HepG2 (cell line): ENCODE measurements at regions not wholly inside any gene's neighbourhood (a gene's known extent, or its start where the extent isn't known, plus 50 kb on each side); places are given as distances from the start of the nearest gene placed in this dataset.

Source experiments
- ATAC-seq: fragments of 200-7000 bp; cut with Tn5 transposase; 3 replicates; pipeline ENCODE4 v1.9.1; 2020; ENCODE audit warnings: mild to moderate bottlenecking, moderate library complexity
- BruUV-seq: library from RNA; stranded (reverse); fragments of 400-500 nt; replicated peaks from 2 replicates; lab custom pipeline; 2021; lab: Mats Ljungman, UMichigan
- CTCF ChIA-PET: fragments of 300-600 bp; formaldehyde crosslinking; extraction: SDS; loops from one replicate; lab custom pipeline; 2021; ENCODE audit warnings: low total read pairs, inconsistent platforms, low intra/inter-chr PET ratio; lab: Yijun Ruan, JAX
- POLR2A ChIA-PET: fragments of 350-600 bp; sonication (Branson Sonifier 250); formaldehyde crosslinking; loops from one replicate; lab custom pipeline; 2020; ENCODE audit warnings: antibody characterized with exemption, inconsistent platforms; lab: Yijun Ruan, JAX
- DNase-seq: peaks from one replicate; pipeline ENCODE4 v3.0.0-alpha.2; 2015; ENCODE audit warnings: low spot score
- FAIRE-seq: peaks from 3 replicates; lab custom pipeline; 2011; peaks lifted over from hg19 to GRCh38; lab: Jason Lieb, UNC
- H2AFZ ChIP-seq: one replicate; pipeline ENCODE4 v1.6.1; 2011; ENCODE audit warnings: low read length, inconsistent platforms
- H3K27ac ChIP-seq: fragments of 300-600 bp; 3 replicates; pipeline ENCODE4 v1.8.0; 2011; ENCODE audit warnings: mixed run types, mild to moderate bottlenecking, mixed read lengths, low read length, inconsistent platforms; ENCODE audit not compliant: insufficient read depth; ENCODE audit errors: extremely low read length
- H3K27me3 ChIP-seq, 2 experiments: fragments of 200-600 bp in 1 of 2; 2 replicates in 1 of 2; 3 replicates in 1 of 2; pipeline versions ENCODE4 v1.6.0 to v1.8.0; 2011; ENCODE audit warnings: low read length in 2 of 2, mild to moderate bottlenecking in 2 of 2, moderate library complexity in 2 of 2, inconsistent platforms in 1 of 2; ENCODE audit not compliant: insufficient read depth in 2 of 2, control insufficient read depth in 1 of 2
- H3K36me3 ChIP-seq, 2 experiments: fragments of 200-600 bp in 1 of 2; replicated peaks in 1 of 2; 2 replicates in 1 of 2; 3 replicates in 1 of 2; pipeline versions ENCODE4 v1.5.1 to v1.8.0; 2011; ENCODE audit warnings: low read length in 2 of 2, inconsistent platforms in 1 of 2; ENCODE audit not compliant: insufficient read depth in 2 of 2, control insufficient read depth in 1 of 2
- H3K4me1 ChIP-seq: 2 replicates; pipeline ENCODE4 v1.5.1; 2012; ENCODE audit warnings: low read length, inconsistent platforms; ENCODE audit not compliant: insufficient read depth
- H3K4me2 ChIP-seq: 2 replicates; pipeline ENCODE4 v1.6.0; 2011; ENCODE audit warnings: low read depth, low read length, inconsistent platforms
- H3K4me3 ChIP-seq, 3 experiments: fragments of 200-600 bp in 1 of 3; sonication (generic), shearing (Covaris generic) in 1 of 3; replicated peaks in 1 of 3; 2 replicates each; pipeline ENCODE4 v1.5.1; 2011 to 2016; ENCODE audit warnings: low read length in 3 of 3, inconsistent platforms in 2 of 3, low read depth in 2 of 3, mild to moderate bottlenecking in 2 of 3, control low read depth in 1 of 3, mixed read lengths in 1 of 3; ENCODE audit not compliant: insufficient read depth in 1 of 3
- H3K79me2 ChIP-seq: one replicate; pipeline ENCODE4 v1.6.1; 2011; ENCODE audit warnings: low read length, inconsistent platforms; ENCODE audit not compliant: insufficient read depth
- H3K9ac ChIP-seq: 2 replicates; pipeline ENCODE4 v1.6.0; 2011; ENCODE audit warnings: mild to moderate bottlenecking, low read depth, low read length, inconsistent platforms; ENCODE audit not compliant: insufficient read depth
- H3K9me3 ChIP-seq: 2 replicates; pipeline ENCODE4 v1.5.1; 2012; ENCODE audit warnings: mild to moderate bottlenecking, low read length
- H4K20me1 ChIP-seq: 2 replicates; pipeline ENCODE4 v1.6.0; 2011; ENCODE audit warnings: inconsistent platforms, mild to moderate bottlenecking, low read length, moderate library complexity; ENCODE audit not compliant: insufficient read depth
- ARID4A ChIP-seq: sonication (generic); formaldehyde crosslinking; IDR thresholded peaks from 2 replicates; pipeline ENCODE4 v1.5.0; 2020; ENCODE audit warnings: mild to moderate bottlenecking, missing genetic modification reagents, borderline replicate concordance
- NFYB ChIP-seq: sonication (generic); formaldehyde crosslinking; IDR thresholded peaks from 2 replicates; pipeline ENCODE4 v1.4.0; 2020; ENCODE audit warnings: missing genetic modification reagents
- NR2C2 ChIP-seq: sonication (generic); formaldehyde crosslinking; IDR thresholded peaks from 2 replicates; pipeline ENCODE4 v1.4.0; 2020; ENCODE audit warnings: missing genetic modification reagents, mild to moderate bottlenecking, moderate library complexity, borderline replicate concordance
- RFX3 ChIP-seq: IDR thresholded peaks from 2 replicates; pipeline ENCODE4 v1.6.1; 2016; ENCODE audit warnings: missing biosample characterization, missing genetic modification reagents
- SOX6 ChIP-seq, 2 experiments: fragments of 450-650 bp in 1 of 2; sonication (generic) in 1 of 2; formaldehyde crosslinking in 1 of 2; IDR thresholded peaks; 2 replicates each; pipeline versions ENCODE4 v1.4.0 to v1.6.1; 2017 to 2020; ENCODE audit warnings: antibody characterized with exemption in 1 of 2, mild to moderate bottlenecking in 1 of 2, missing genetic modification reagents in 1 of 2
- TAF1 ChIP-seq: sonication (generic); formaldehyde crosslinking; IDR thresholded peaks from 2 replicates; pipeline ENCODE4 v1.4.0; 2020; ENCODE audit warnings: missing genetic modification reagents
- TFE3 ChIP-seq: IDR thresholded peaks from 2 replicates; pipeline ENCODE4 v1.6.1; 2016
- ZBTB1 ChIP-seq: sonication (generic); formaldehyde crosslinking; IDR thresholded peaks from 2 replicates; pipeline ENCODE4 v1.4.0; 2020; ENCODE audit warnings: missing genetic modification reagents, borderline replicate concordance
- ZFP82 ChIP-seq: sonication (generic); formaldehyde crosslinking; IDR thresholded peaks from 2 replicates; pipeline ENCODE4 v1.5.1; 2020; ENCODE audit warnings: mild to moderate bottlenecking, missing genetic modification reagents, borderline replicate concordance
- ZNF292 ChIP-seq: sonication (generic); formaldehyde crosslinking; IDR thresholded peaks from 2 replicates; pipeline ENCODE4 v1.8.1; 2022; ENCODE audit warnings: mild to moderate bottlenecking, low read depth, missing genetic modification reagents, borderline replicate concordance
- ZNF296 ChIP-seq: sonication (generic); formaldehyde crosslinking; conservative IDR thresholded peaks from 2 replicates; pipeline ENCODE4 v1.5.0; 2020; ENCODE audit warnings: mild to moderate bottlenecking, missing genetic modification reagents
- ZNF441 ChIP-seq: sonication (generic); formaldehyde crosslinking; IDR thresholded peaks from 2 replicates; pipeline ENCODE4 v1.7.0; 2021; ENCODE audit warnings: missing genetic modification reagents, borderline replicate concordance
- ZNF839 ChIP-seq: sonication (generic); formaldehyde crosslinking; IDR thresholded peaks from 2 replicates; pipeline ENCODE4 v1.4.0; 2020; ENCODE audit warnings: missing genetic modification reagents, mild to moderate bottlenecking, borderline replicate concordance
- WGBS: methylation state at CpG from one replicate; pipeline ENCODE4 v1.1.6; 2017; ENCODE audit warnings: low lambda C conversion rate; 5-methylcytosine and 5-hydroxymethylcytosine counted together
- in situ Hi-C: cut with HindIII; loops from 2 replicates; pipeline ENCODE4 v1.10.0; 2017; ENCODE audit warnings: low pct_unique_long_range_greater_than_20kb; ENCODE audit not compliant: extremely low pct_ligation_motif_present
- intact Hi-C: fragments of 100-400 bp; cut with micrococcal nuclease; formaldehyde crosslinking; loops from one replicate; pipeline ENCODE4 v1.10.0; 2022; ENCODE audit not compliant: unreplicated experiment

GRCh38 chr17:27368151-27368795 lies 74.4 kb downstream of the WSB1 start:
- POLR2A ChIA-PET: no interaction called here
- Histone ChIP-seq H3K79me2 (no peaks in the 10 kb centered on the region), H3K9ac (no peak overlapping the region), H2AFZ (no peak overlapping the region), H3K27me3 (peaks cover 3 to 28% of the 10 kb centered on the region in 2 experiments), H3K4me2 (peak overlapping the region; percentile 58; the same call in 1 of the 2 replicates), H3K4me1 (peaks cover 20% of the 10 kb centered on the region), H3K27ac (no peak overlapping the region), H3K9me3 (no peaks in the 10 kb centered on the region; the same call in 1 of the 2 replicates), H3K36me3 (no peaks in the 10 kb centered on the region), H4K20me1 (no peaks in the 10 kb centered on the region), H3K4me3 (0 out of 6 replicates have a peak overlapping the region, but pooled peaks of 1 of the 3 experiments have one; percentile 49)
- in situ Hi-C loops: no loop called here
- CTCF ChIA-PET: no interaction called here
- no peak for FAIRE-seq
- ATAC-seq: no peak
- DNase-seq: no peak
- TF ChIP-seq SOX6 (IDR thresholded peaks at IDR 0.05): no peak
- TF ChIP-seq SOX6 (CRISPR knock-in tag; IDR thresholded peaks at IDR 0.05): no peak
- TF ChIP-seq ZNF296: no peak
- TF ChIP-seq ZBTB1: no peak
- no peak for TF ChIP-seq TFE3 (CRISPR knock-in tag)
- no peak for TF ChIP-seq ARID4A (CRISPR knock-in tag)
- no peak for TF ChIP-seq ZNF441 (CRISPR knock-in tag)
- TF ChIP-seq ZNF839: no peak
- TF ChIP-seq NR2C2 (CRISPR knock-in tag): no peak
- no peak for TF ChIP-seq ZNF292 (CRISPR knock-in tag)
- TF ChIP-seq TAF1 (CRISPR knock-in tag): no peak
- no peak for TF ChIP-seq RFX3
- no peak for TF ChIP-seq NFYB (CRISPR knock-in tag)
- no peak for TF ChIP-seq ZFP82 (CRISPR knock-in tag)
- WGBS: 37% methylated on average over 4 of the region's 4 CpGs
- BruUV-seq: no TSS peak
- intact Hi-C loops: no loop called here
